Stimulated activated CD8-positive, alpha-beta memory T cell treated with anti-CD3 and anti-CD28 coated beads, Interleukin-2, amount 100 ng/mL, for 48 hours (primary cell): ENCODE measurements at regions not wholly inside any gene's neighbourhood (a gene's known extent, or its start where the extent isn't known, plus 50 kb on each side); places are given as distances from the start of the nearest gene placed in this dataset.
"Not testable (repeated sequence)": the region's sequence is repeated elsewhere in the genome, so short reads cannot be mapped to it uniquely, and the experiment has no call there.

ENCODE experiments used
- DNase-seq, 2 donors: peaks; one replicate each; pipeline ENCODE4 v3.0.0-alpha.2; 2020; ENCODE audit warnings: low read depth in 2 of 2

DNA sequence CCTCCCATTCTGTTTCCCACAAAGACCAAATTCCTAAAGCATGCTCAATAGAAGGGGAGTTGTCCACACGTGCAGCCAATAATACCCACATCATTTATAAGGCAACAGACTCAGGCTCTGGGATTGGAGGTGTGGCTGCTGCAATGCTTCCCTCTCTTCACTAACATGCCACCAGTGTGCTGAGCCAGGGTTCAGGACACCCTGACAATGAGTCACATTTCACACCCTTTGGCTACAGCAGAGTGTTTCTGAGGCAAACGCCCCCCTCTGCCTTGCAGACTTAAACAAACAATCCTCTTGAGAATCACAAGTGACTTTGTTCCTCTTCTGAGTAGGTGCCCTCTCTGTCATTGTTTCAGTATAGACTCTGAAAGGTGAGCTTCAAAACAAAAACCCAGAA, 189.3 kb upstream of the TLE4 start:
- DNase-seq, result no peak

DNA sequence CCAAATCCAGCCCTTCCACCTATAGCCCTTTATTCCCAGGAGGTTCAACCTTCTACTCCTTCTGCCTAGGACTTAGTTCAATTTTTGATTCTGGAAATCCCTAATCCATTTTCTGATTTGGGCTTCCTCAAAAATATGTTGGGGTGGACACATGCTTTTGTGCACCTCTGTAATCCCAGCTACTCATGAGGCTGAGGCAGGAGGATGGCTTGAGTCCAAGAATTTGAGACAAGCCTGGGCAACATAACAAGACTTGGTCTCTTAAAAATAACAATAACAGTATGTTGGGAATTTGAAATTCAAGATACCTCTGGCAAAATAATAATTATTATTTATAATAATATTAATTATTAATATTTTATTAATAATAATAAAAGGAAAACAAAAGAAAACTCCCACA, 188.7 kb upstream of the TLE4 start:
- no peak for DNase-seq

DNA sequence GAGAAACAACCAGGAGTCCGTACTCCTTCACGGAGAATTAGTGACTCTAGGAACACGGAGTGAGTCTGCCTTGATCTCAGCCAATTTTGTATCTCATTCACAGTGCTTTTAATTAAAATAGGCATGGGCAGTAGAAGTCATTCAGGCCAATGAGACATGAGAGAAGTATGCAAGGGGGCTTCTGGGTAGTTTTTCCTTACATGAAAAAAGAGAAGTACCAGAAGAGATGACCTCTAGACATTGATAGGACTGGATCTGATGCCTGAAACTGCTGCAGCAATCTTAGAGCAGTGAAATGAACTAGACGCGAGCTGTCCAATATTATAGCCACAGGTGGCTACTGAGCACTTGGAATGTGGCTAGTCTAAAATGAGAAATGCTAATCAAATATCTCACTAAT, 187.7 kb upstream of the TLE4 start:
- DNase-seq, result no peak

DNA sequence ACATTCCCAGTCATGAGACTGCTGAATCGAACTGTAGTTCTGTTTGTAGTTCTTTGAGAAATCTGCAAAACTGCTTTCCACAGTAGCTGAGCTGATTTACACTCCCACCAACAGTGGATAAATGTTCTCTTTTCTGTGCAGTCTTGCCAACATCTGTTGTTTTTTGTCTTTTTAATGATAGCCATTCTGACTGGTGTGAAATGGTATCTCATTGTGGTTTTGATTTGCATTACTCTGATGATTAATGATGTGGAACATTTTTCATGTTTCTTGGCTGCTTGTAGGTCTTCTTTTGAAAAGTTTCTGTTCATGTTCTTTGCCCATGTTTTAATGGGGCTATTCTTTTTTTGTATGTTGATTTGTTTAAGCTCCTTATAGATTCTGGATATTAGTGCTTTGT, 187.3 kb upstream of the TLE4 start:
- no peak for DNase-seq

DNA sequence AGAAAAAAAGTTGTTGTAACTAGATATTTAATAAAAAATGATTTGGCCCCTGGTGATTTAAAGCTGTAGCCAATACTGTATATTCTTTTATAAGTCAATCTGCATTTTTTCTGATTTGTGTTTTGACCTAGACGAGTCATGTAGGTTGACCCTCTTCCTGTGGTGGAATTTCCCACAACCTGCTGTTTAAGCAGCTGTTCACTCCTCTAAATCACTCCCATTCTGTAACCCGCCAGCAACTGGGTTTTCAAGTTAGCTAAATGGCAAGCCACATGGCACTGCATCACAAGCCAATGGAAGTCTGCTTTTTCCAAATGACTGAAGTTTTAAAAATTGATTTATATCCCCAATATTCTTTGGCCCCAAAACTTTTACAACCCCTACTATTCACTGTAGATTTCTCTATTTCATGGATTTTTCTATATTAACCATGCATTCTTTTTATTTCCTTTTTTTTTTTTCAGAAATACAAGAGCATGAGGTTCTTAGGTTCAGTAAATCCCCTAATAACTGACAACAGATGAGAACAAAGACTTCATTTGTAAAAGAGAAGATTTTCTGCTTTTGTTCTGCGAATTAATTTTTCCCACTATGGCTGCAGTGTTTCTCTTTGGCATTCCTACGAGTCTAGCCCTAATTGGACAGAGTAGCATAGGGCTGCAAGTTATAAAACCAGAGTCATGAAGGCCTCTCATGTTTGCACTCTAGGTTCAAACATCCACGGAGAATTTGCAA, 184.5 kb upstream of the TLE4 start:
- DNase-seq, result no peak

DNA sequence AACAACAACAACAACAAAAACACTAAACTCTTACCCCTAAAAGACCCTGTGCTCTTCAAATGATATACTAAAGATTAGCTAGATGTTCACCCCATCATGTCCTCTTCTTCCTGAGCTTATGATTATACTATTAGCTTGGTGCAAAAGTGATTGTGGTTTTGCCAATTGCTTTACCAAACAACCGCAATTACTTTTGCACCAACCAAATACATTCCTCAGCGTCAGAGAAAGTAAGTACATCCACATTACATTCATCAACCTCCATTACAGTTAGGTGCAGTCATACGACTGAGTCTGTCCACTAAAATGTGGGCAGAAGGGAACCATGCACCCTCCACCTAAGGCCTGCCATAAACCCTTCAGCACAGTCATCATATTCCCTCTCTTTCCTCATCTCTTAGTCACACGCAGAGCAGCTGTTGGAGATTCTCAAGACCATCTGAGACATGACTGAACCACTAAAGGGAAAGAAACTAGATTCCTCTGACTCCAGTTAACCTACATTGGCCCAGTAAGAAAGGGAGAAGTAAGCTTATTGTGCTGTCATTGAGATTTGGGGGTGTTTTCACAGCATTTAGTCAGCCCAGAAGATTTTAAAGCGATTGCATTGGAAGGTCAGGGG, 181.6 kb upstream of the TLE4 start:
- no peak for DNase-seq

DNA sequence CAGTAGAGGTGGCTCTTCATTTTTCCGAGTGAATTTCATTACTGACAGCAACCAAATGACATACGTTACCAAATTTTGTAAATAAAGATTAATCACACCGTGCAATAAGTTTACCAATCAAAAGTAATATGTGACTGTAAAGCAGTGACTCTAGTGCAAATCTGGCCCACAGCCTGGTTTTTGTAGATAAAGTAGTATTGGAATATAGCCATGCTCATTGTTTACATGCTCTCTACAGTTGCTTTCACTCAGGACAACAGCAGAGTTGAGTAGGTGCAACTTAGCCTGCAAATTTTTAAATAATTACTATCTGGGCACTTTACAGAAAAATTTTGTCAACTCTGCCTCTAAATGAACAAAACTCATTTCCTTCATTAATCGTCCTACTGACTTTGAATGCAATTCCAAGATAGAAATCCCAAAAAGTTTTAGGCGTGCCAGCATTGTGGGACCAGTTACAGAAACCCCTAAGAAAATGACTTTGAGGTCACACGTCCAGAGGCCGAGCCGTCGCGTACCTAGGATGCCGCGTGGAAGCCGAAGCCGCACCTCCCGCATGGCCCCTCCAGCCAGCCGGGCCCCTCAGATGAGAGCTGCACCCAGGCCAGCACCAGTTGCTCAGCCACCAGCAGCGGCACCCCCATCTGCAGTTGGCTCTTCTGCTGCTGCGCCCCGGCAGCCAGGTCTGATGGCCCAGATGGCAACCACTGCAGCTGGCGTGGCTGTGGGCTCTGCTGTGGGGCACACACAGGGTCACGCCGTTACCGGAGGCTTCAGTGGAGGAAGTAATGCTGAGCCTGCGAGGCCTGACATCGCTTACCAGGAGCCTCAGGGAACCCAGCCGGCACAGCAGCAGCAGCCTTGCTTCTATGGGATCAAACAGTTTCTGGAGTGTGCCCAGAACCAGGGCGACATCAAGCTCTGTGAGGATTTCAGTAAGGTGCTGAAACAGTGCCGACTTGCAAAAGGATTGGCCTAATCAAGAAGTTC, 180.7 kb upstream of the TLE4 start:
- no peak for DNase-seq

DNA sequence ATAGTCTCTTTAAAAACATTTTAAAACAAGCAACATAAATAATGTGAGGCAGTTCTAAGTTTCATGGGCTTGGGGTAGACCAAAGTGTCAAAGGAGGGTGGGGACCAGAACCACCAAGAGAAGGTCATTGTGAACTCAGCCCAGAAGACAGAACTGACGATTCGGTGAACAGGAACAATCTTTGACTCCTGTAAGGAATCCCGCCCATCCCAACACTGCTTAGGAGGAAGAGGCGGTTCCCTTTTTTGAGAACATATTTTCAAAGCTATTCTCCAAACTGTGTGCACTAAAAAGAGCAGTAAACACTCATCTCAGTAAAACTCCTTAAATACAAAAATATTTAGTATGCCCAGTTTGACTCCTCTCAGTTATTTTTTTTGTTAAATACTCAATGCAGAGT, 176.5 kb upstream of the TLE4 start:
- DNase-seq, result no peak

DNA sequence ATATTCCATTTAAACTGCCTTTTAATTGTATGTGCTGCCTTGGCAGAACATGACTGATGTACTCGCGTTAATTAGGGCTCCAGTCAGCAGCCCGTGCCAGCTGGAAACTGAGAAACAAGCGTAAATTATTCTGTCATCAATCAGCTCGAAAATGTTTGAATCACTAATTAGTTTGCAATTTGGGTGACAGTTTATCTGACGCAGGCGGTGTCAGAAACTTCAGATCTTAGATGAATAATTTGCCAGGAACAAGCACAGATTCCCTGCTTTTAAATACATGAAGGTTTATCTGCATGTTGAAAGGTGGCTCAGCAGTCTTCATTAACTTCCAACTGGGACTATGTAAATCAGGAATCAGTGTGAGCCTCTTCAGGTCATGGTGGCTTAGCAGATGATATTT, 176.0 kb upstream of the TLE4 start:
- DNase-seq, result no peak

DNA sequence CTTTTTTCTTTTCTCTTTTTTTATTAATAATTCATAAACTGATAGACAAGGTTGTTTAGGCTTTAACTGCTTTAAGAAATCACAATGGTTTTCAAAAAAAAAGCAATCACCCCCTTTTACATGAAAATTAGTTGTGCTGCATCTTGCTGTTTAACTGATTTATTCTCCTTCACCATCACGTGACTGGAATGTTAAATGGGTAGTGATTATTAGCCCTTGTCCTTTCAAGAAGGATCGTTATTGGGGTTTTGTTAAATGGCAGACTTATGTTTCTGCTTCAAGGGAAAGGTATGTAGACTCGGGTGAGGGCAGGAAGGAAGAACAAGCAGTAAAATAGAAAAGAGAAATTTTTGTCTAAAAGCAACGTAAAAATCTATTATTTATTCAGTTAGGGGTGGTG, 175.6 kb upstream of the TLE4 start:
- DNase-seq, result no peak

DNA sequence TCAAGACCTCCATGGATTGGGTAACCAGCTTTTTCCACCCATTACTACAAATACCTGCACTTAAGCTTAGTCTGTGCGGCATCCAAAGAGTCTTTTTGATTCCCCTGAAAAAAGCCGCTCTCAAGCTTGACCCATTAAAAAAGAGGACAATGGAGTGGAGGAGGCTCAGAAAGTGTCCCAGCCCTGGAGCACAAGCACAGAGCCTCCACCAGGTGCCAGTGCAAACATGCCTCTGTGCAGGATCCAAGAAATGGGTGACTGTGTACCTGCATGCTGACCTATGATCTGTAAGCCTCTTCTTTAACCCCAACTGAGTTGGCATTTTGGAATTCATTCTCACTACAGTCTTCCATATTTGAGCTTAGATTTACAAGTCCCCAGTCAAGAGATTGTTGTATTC, 168.3 kb upstream of the TLE4 start:
- DNase-seq, result no peak

DNA sequence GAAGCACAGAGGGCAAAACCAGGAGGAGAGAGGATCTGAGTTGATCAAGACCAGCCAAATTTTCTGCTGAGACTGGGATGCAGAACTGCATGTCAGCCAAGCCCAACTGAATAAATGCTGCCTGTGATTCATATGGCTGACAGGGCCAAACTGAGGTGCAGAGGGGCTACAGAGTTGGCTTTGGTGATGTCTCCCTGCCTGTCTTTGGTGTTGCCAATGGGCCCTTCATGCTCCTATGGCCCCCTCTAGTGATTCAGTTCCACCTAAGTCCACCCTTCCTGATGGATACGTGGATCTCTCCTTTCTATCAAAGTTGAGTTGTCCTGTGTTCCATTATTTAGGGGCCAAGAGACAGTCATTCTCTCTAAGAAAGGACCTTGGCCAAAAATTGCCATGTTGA, 163.6 kb upstream of the TLE4 start:
- DNase-seq, result no peak

DNA sequence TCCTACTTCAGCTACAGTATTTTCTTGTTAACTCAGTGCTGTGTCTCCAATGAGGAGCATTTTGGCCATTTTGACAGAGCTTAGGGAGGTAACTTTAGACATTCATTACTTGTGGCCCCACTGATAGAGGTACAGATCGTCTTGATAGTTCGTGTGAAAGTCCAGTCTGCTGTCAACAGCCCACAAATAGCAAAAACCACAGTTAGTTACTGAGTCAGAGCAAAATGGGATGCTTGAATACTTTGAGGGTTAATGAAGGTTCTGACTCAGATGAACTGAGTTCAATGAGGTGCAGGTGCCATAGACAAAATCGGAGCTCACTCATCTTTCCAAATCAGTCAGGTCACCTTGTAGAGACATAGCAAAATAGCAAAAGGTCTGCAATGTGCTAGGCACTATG, 163.1 kb upstream of the TLE4 start:
- DNase-seq, result no peak

DNA sequence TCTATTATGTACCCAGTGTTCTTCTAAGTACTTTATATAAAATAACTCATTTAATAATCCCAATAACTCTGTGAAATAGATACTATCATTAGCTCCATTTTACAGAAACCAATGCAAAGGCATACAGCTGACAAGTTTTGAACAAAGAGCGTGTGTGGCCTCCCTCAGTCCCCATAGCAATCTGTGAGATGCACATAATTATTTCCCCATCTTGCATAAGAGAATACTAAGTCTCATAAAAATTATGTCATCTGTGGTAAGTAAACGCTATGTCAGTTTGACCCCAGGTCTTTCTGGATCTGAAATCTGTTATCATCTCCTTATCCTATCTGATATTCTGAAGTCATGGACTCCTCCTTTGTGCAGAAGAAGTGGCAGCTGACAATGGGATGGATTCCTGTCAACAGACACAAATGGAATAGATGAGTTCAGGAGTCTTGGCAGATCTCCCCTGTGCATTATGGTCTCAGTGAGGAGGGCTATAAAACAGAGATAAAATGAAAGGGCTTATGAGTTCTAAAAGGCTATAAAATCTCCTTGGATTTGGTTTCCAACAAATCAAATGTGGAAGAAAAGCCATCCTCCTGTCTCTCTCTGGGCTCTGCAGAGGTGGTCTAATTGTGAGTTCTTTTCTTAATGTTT, 162.5 kb upstream of the TLE4 start:
- no peak for DNase-seq

DNA sequence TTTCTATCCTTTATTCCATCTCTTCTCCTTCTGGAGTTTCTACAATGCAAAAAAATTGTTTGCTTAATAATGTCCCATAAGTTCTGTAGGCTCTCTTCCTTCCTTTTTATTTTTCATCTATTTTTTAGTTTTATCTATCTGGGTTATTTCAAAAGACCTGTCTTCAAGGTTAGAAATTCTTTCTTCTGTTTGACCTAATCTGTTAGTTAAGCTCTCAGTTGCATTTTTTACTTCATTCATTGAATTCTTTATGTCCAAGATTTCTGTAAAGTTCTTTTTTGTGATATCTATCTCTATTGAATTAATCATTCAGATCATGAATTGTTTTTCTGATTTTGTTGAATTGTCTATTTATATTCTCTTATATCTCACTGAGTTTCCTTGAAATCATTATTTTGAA, 145.9 kb upstream of the TLE4 start:
- no peak for DNase-seq

DNA sequence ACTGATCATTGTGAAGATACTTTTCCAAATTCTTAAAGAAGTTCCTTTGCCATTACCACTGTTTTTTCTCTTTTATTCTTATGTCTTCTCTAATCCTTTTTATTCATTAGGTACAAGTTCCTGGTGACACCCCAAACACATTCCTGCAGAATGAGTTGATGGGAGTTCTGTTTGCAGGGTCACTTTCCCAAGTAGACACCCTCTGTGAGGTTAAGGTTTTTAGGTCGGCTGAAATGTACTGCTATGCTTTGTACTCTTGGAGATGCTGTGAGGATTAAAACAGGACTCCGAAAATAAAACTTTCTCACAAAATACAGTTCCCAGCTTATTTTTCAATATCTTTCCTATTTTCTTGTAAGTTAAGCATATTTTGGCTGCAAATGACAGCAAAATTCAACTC, 143.3 kb upstream of the TLE4 start:
- DNase-seq, result no peak

DNA sequence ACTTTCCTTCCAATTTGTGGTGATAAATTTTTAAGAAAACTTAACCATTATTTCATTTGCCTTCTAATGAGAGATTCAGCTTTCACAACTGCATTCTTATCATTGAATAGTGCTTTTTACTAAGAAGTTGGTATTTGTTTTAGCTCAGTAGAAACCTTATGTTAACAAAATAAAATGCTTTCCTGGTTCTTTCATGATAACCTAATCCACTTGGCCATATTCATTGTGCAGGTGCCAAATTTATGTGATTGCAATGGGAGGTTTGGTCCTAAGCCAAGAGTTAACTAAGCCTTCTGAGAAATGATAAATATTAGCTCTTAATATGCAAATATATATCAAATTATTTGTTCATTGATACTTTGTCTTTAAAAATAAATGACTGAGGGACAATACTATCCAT, 141.1 kb upstream of the TLE4 start:
- DNase-seq, result no peak

DNA sequence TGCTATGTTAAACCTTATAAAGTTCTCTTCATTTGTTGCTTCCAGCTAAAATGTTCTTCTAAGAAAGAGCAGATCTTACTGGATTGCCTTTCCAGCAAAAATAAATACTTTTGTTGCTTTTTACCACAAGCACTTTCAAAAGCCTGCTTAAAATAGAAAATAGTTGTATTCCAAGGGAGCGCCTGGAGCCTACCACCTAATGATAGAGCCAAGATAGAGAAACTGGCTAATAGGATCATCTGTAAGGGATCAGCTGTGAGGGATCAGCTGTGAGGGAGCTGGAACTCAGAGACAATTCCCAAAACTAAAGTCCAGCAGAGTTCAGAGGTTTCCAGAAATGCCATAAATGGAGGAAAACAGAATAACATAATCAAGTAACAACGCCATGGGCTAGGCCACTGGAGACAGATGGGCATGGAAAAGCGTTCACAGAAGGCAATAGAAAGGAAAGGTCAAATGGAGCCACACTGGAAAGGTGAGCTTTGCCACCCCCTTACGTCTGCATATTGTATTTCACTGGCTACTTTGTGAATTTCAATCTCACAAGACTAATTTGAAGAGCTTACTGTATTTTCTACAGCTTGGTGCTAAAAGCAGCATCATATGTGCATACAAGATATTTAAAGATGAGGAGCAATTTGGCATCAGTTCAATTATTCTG, 140.6 kb upstream of the TLE4 start:
- no peak for DNase-seq

DNA sequence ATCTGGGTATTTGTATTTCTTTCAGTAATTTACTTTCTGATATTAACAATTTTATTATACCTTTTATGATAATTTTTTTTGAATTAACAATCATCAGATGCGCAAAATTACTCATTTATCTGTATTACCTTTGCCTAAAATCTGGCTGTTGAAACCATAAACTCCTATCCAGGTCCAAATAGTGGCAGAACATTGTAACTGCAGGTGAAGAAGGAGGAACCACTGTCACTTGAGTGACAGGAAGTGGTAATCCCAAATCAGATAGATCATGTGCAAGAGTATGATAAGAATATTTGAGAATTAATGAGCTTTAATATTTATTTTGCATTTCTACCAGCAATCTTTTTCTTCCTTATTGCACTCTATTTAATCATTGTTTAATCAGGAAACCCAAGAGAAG, 139.3 kb upstream of the TLE4 start:
- no peak for DNase-seq

DNA sequence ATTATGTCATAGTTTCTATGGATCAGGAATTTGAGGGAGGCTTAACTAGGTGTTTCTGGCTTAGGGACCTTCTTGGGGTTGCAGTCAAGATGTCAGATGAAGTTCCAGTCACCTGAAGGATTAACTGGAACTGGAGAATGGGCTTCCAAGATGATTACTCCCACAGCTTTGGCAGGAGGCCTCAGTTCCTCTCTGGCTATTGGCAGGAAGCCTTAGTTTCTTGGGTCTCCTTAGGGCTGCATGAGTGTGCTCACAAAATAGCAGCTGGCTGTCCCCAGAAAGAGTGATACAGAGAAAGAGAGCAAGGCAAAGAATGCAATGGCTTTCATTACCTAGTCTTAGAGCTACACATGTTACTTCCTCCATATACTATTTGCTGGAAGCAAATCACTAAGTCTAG, 138.1 kb upstream of the TLE4 start:
- no peak for DNase-seq

DNA sequence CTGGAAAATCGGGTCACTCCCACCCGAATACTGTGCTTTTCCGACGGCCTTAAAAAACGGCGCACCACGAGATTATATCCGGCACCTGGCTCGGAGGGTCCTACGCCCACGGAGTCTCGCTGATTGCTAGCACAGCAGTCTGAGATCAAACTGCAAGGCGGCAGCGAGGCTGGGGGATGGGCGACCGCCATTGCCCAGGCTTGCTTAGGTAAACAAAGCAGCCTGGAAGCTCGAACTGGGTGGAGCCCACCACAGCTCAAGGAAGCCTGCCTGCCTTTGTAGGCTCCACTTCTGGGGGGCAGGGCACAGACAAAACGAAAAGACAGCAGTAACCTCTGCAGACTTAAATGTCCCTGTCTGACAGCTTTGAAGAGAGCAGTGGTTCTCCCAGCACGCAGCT, 132.5 kb upstream of the TLE4 start:
- DNase-seq, result not testable (repeated sequence)
